Fibroblast of lung (primary cell): ENCODE measurements at regions not wholly inside any gene's neighbourhood (a gene's known extent, or its start where the extent isn't known, plus 50 kb on each side); places are given as distances from the start of the nearest gene placed in this dataset.

Experiments
- EZH2 ChIP-seq: IDR thresholded peaks from 2 replicates; pipeline ENCODE4 v1.5.1; 2012; ENCODE audit warnings: low read length, control low read depth, mild to moderate bottlenecking; ENCODE audit errors: missing control alignments
- TF ChIP-seq, protein P1 (sequence below), 2 donors: IDR thresholded peaks in 1 of 2; conservative IDR thresholded peaks in 1 of 2; 1 replicate in 1 of 2; 2 replicates in 1 of 2; pipeline ENCODE4 v1.5.1; 2011 to 2012; ENCODE audit warnings: low read length in 2 of 2, control low read depth in 1 of 2, inconsistent platforms in 1 of 2, low read depth in 1 of 2, mild to moderate bottlenecking in 1 of 2

DNA sequence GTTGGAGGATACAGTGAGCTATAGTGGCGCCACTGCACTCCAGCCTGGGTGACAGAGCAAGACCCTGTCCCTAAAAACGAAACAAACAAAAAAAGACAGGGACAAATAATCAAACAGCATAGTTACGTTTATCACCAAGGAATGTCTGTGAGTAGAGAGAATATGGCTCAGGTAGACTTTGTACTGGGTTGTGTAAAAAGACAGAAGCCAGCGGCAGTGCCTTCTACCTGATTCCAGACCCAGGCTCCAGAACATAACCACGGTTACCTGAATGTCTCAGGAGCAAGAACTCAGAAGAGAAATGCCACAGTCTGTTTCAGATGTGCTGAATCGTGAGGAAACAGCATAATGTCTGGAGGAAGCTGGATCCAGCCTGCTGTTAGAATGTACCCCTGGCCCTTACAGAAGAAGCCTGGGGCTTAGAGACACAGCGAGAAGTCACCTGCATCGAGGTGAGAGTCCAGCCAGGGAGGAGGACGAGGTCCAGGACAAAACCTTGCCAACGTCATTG is 60.9 kb upstream of the KAT6B start:
- TF ChIP-seq, protein P1, sequence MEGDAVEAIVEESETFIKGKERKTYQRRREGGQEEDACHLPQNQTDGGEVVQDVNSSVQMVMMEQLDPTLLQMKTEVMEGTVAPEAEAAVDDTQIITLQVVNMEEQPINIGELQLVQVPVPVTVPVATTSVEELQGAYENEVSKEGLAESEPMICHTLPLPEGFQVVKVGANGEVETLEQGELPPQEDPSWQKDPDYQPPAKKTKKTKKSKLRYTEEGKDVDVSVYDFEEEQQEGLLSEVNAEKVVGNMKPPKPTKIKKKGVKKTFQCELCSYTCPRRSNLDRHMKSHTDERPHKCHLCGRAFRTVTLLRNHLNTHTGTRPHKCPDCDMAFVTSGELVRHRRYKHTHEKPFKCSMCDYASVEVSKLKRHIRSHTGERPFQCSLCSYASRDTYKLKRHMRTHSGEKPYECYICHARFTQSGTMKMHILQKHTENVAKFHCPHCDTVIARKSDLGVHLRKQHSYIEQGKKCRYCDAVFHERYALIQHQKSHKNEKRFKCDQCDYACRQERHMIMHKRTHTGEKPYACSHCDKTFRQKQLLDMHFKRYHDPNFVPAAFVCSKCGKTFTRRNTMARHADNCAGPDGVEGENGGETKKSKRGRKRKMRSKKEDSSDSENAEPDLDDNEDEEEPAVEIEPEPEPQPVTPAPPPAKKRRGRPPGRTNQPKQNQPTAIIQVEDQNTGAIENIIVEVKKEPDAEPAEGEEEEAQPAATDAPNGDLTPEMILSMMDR (conservative IDR thresholded peaks at IDR 0.05 in 1 of 2, IDR thresholded peaks at IDR 0.05 in 1 of 2; ENCODE audit: low read depth in 1 of 2, low read length in 2 of 2), result no peak
- TF ChIP-seq EZH2, result no peak
